Left forelimb (tissue), 1 donor: ENCODE measurements at regions not wholly inside any gene's neighbourhood (a gene's known extent, or its start where the extent isn't known, plus 50 kb on each side); places are given as distances from the start of the nearest gene placed in this dataset.
"Not testable (repeated sequence)": the region's sequence is repeated elsewhere in the genome, so short reads cannot be mapped to it uniquely, and the experiment has no call there.

Experiments used
- DNase-seq: peaks from one replicate; pipeline ENCODE4 v3.0.0-alpha.2; 2018; ENCODE audit warnings: low spot score

- DNase-seq: no peak
Measured at GRCh38 chr4:31768756-31769155, 1048.6 kb downstream of the PCDH7 start.

DNA sequence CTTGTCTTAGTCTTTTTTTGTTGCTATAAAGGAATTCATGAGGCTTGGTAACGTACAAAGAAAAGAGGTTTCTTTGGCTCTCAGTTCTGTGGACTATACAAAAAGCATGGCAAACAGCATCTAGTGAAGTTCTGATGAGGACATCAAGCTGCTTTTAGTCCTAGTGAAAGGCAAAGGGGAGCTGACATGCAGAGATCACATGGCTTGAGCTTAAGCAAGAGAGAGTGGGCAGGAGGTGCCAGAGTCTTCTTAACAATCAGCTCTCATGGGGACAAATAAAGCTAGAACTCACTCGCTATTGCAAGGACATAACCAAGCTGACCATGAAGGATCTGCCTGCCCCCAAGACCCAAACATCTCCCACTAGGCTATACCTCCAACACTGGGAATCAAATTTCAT lies 1063.1 kb downstream of the PCDH7 start:
- DNase-seq: no peak

GRCh38 chr4:31784558-31784957 lies 1064.4 kb downstream of the PCDH7 start:
- no peak for DNase-seq

- DNase-seq: no peak
Measured at GRCh38 chr4:31787701-31788100, 1067.5 kb downstream of the PCDH7 start.

GRCh38 chr4:31788676-31789075 lies 1068.5 kb downstream of the PCDH7 start:
- DNase-seq: no peak

- DNase-seq: no peak
Measured at GRCh38 chr4:31791666-31792065, 1071.5 kb downstream of the PCDH7 start.

DNA sequence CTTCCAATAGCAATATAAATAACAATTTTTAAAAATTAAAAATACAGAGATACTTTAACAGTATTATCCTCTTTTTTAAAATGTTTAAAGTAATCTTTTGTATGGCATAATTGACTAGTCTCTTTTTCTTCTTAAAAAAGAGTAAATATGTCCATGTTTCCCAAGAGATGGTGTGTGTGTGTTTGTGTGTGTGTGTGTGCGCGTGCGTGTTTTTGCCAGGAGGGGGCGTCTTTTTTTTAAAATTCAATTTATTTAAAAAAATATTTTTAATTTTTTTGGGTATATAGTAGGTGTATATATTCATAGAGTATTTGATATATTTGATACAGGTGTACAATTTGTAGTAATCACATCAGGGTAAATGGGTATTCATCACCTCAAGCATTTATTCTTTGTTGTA lies 1073.7 kb downstream of the PCDH7 start:
- DNase-seq: no peak

DNA sequence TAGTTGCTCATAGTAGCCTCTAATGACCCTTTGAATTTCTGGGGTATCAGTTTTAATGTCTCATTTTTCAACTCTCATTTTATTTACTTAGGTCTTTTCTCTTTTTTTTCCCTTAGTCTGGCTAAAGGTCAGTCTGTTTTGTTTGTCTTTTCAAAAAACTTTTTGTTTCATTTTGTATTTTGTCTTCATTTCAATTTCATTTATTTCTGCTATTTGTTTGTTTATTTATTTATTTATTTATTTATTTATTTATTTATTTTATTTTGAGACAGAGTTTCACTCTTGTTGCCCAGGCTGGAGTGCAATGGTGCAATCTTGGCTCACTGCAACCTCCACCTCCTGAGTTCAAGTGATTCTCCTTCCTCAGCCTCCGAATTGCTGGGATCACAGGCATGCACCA lies 1076.9 kb downstream of the PCDH7 start:
- DNase-seq: not testable (repeated sequence)

DNA sequence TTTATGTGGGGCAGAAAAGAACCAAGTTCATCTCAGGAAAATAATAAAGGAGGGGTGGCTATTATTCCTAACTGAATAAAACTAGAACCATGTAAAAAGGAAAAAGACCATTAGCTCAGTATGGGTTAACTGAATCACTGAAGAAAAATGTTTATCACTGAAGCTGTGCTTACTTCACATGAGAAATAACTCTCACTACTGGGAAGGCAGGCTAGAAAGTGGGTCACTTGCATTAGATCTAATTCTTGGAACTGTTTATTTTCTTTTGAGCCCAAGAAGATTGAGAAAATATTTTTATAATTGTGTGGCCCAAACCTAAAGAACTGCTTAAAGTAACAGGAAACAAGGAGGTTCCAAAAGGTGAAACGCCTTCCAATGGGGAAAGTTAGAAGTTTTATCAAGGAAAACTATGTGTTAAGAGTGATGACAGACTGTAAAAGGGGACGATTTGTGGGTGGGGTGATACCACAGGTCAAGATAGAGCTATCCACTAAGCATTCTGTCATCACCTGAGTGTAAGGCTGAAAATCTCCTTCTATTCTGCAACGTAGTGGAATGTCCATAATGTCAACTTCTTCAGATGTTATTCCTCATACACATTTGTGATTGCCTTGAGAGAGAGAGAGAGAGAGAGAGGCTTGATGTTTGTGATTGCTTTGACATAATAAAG lies 1083.5 kb downstream of the PCDH7 start:
- DNase-seq: no peak

DNA sequence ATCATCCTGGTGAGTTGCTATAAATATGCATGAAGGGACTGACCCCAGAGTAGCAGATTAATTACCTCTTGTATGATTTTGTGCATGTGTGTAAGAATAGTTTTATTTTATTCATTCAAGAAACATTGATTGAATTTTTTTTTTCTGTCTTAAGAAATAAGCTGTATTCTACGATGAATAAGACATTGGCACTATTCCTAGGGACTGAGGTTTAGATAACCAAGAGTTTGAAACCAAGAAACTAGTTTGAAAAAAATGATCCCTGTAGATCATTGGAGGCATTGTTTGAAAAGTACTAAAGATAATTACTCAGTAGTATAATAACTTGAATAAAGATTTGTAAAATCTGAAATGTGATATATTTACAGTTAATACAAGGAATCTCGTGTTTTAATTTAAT lies 1086.9 kb downstream of the PCDH7 start:
- no peak for DNase-seq

DNA sequence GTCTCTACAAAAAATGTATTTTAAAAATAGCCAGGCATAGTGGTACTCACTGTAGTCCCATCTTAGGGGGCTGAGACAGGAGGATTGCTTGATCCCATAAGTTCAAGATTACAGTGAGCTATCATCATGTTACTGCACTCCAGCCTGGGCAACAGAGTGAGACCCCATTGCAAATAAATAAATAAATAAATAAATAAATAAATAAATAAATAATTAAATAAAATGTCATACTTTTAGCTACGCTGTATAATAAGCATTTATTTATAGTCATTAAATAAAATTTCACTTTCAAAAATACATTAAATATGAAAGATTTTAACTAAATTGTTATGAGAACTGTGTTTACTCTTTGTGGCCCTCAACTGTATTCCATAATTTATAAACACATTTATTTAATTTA lies 1124.2 kb downstream of the PCDH7 start:
- no peak for DNase-seq

DNA sequence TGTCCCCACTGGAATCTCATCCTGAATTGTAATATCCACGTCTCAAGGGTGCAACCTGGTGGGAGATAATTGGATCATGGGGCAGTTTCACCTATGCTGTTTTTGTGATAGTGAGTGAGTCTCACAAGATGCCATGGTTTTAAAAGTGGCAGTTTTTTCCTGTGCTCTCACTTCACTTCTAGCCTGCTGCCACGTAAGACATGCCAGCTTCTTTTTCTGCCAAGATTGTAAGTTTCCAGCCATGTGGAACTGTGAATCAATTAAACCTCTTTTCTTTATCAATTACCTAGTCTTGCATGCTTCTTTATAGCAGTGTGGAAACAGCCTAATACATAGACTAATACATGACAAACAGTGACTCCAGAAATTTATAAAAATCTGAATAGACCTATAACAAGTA lies 1131.8 kb downstream of the PCDH7 start:
- no peak for DNase-seq

- no peak for DNase-seq
Measured at GRCh38 chr4:31877429-31877828, 1157.3 kb downstream of the PCDH7 start.

GRCh38 chr4:31880837-31881236 lies 1160.7 kb downstream of the PCDH7 start:
- not testable (repeated sequence) for DNase-seq

DNA sequence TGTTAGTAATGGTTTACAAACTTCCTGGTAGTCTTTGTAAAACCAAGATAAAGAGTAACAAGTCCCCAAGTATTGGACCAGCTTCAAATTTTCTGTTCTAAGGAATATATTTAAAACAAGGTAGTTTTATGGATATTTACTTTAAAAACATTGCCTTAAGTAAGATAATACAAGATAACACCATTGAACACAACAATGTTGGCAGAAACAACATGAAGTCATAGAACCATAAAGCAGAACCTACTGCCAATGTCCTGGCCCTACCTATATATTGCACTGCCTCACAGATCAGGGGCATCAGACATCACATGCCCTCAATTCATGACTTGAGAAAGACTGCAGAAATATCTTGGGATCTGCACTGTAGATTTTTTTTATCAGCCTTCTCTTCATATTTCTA lies 1176.2 kb downstream of the PCDH7 start:
- no peak for DNase-seq

GRCh38 chr4:31905363-31905762 lies 1185.2 kb downstream of the PCDH7 start:
- no peak for DNase-seq

GRCh38 chr4:31908261-31908660 lies 1188.1 kb downstream of the PCDH7 start:
- DNase-seq: no peak

GRCh38 chr4:31917334-31917733 lies 1197.2 kb downstream of the PCDH7 start:
- DNase-seq: no peak

DNA sequence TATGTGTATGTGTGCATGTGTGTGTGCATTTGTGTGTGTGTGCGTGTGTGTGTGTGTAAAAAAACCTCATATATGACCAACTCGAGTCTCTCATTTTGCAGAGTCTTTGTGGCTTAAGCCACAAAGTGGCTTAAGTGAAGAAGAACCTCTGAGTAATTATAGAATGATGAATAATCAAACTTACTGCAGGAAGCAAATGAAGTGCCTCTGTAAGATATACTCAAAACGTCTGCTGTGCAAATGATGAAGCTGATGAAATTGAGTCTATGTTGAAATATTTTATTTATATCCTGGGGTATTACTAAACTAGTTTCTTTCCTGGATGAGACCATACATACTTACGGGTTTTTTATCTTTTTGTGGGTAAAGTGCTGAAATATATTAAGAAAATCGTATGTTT lies 1198.7 kb downstream of the PCDH7 start:
- DNase-seq: no peak

GRCh38 chr4:31923634-31924033 lies 1203.5 kb downstream of the PCDH7 start:
- DNase-seq: no peak

DNA sequence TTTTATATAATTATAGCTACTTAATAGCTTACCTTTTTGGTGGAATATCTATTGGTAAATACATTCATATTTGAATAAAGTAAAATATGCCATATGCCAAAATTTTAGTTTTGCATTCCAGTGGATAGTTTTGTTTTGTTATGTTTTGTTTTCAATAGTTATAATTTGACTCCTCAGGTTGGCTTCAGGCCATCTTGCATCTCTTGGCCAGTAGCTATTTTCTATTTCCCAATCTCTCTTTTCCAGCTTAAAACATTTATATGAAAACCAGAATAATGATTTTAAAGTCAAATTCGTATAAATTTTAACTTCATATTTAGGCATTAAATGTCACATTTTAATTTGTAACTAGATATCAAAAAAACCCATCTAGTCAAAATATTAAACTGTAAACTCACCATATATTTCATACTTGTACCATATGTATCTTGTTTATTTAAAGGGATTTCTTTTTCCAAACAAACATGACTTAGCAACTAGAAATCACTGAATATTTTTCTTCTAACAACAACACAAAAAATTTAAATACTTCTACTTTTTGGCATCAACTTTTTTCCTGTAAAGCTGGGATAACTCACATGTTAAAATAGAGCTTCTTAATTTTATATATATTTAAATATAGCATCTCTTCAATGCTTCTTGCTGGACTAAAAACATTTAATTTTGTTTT lies 1209.6 kb downstream of the PCDH7 start:
- no peak for DNase-seq

GRCh38 chr4:31946456-31946855 lies 1226.3 kb downstream of the PCDH7 start:
- DNase-seq: no peak

DNA sequence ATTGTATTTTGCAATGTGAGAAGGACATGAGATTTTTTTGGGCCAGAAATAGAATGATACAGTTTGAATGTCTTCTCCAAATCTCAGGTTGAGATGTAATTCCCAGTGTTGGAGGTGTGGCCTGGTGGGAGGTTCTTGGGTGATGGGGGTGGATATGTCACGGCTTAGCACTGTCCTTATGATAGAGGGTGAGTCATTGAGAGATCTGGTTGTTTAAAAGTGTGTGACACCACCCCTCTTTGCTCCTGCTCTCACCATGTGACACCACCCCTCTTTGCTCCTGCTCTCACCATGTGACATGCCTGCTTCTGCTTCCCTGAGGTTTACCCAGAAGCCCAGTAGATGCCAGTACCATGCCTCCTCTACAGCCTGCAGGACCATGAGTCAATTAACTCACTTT lies 1226.9 kb downstream of the PCDH7 start:
- no peak for DNase-seq

DNA sequence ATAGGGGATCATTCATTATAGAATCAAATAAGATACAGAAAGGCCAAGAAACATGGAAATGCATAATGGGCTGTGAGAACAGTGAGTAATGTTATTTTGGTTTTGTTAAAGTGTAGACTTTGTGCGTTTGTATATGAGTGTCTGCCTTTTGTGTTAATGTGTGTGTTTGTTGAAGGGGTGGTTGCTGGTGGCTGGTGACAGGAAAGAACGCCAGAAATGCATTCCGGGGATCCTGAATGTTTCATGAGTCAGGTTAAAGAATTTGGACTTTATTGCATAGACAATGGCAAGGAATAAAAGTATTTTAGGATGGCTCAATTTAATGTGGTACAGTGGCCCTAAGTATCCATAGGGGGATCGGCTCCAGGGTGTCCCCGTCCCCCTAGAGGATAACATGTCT lies 1228.9 kb downstream of the PCDH7 start:
- DNase-seq: no peak
